ENCODE measurements at regions not wholly inside any gene's neighbourhood (a gene's known extent, or its start where the extent isn't known, plus 50 kb on each side); places are given as distances from the start of the nearest gene placed in this dataset.

- H2AFZ ChIP-seq (ENCODE audit: low read length), result no peak overlapping the region
- no peak overlapping the region for H3K4me3 ChIP-seq (ENCODE audit: insufficient read depth, low read length)
- no peaks in the 10 kb centered on the region for H4K20me1 ChIP-seq (ENCODE audit: insufficient read depth, low read length)
- H3K4me2 ChIP-seq (ENCODE audit: insufficient read depth, low read length), result no peak overlapping the region
- H3K79me2 ChIP-seq (ENCODE audit: insufficient read depth, low read length), result no peaks in the 10 kb centered on the region
- no peak for DNase-seq (ENCODE audit: insufficient read length, low spot score, missing footprints)
- no peak for TF ChIP-seq CTCF (IDR thresholded peaks at IDR 0.05; ENCODE audit: extremely low read depth, low read depth, low read length)
- no peak overlapping the region for H3K27ac ChIP-seq (ENCODE audit: low read depth, low read length)
- H3K4me1 ChIP-seq (ENCODE audit: insufficient read depth, low read length), result peaks cover 8% of the 10 kb centered on the region
- H3K9me3 ChIP-seq (ENCODE audit: low read depth, low read length), result no peaks in the 10 kb centered on the region
- H3K27me3 ChIP-seq (ENCODE audit: insufficient read depth, low read length), result peaks cover 5% of the 10 kb centered on the region
- no peaks in the 10 kb centered on the region for H3K36me3 ChIP-seq (ENCODE audit: insufficient read depth, low read length)
Observed at GRCh38 chr16:73142053-73142854, 94.3 kb upstream of the ZFHX3 start.

GRCh38 chr16:73140929-73141328 lies 93.0 kb upstream of the ZFHX3 start:
- DNase-seq (ENCODE audit: insufficient read length, low spot score, missing footprints), result no peak
- Histone ChIP-seq H2AFZ (ENCODE audit: low read length) (no peak overlapping the region), H3K27ac (ENCODE audit: low read depth, low read length) (no peak overlapping the region), H3K36me3 (ENCODE audit: insufficient read depth, low read length) (no peaks in the 10 kb centered on the region), H4K20me1 (ENCODE audit: insufficient read depth, low read length) (no peaks in the 10 kb centered on the region), H3K79me2 (ENCODE audit: insufficient read depth, low read length) (no peaks in the 10 kb centered on the region), H3K27me3 (ENCODE audit: insufficient read depth, low read length) (peaks cover 8% of the 10 kb centered on the region), H3K9me3 (ENCODE audit: low read depth, low read length) (no peaks in the 10 kb centered on the region), H3K4me1 (ENCODE audit: insufficient read depth, low read length) (peaks cover 8% of the 10 kb centered on the region), H3K4me3 (ENCODE audit: insufficient read depth, low read length) (no peak overlapping the region), H3K4me2 (ENCODE audit: insufficient read depth, low read length) (no peak overlapping the region)
- TF ChIP-seq CTCF (IDR thresholded peaks at IDR 0.05; ENCODE audit: extremely low read depth, low read depth, low read length), result no peak

GRCh38 chr16:73131156-73131862 lies 83.4 kb upstream of the ZFHX3 start:
- Histone ChIP-seq H3K9me3 (ENCODE audit: low read depth, low read length) (peaks cover 2% of the 10 kb centered on the region), H3K27ac (ENCODE audit: low read depth, low read length) (no peak overlapping the region), H2AFZ (ENCODE audit: low read length) (no peak overlapping the region), H3K27me3 (ENCODE audit: insufficient read depth, low read length) (peaks cover 12% of the 10 kb centered on the region), H3K4me1 (ENCODE audit: insufficient read depth, low read length) (peaks cover 2% of the 10 kb centered on the region), H4K20me1 (ENCODE audit: insufficient read depth, low read length) (no peaks in the 10 kb centered on the region), H3K4me2 (ENCODE audit: insufficient read depth, low read length) (no peak overlapping the region), H3K4me3 (ENCODE audit: insufficient read depth, low read length) (no peak overlapping the region), H3K79me2 (ENCODE audit: insufficient read depth, low read length) (no peaks in the 10 kb centered on the region), H3K36me3 (ENCODE audit: insufficient read depth, low read length) (no peaks in the 10 kb centered on the region)
- DNase-seq (ENCODE audit: insufficient read length, low spot score, missing footprints), result peak; percentile 31
- no peak for TF ChIP-seq CTCF (IDR thresholded peaks at IDR 0.05; ENCODE audit: extremely low read depth, low read depth, low read length)

- Histone ChIP-seq H3K9me3 (ENCODE audit: low read depth, low read length) (peaks cover 2% of the 10 kb centered on the region), H4K20me1 (ENCODE audit: insufficient read depth, low read length) (no peaks in the 10 kb centered on the region), H3K4me3 (ENCODE audit: insufficient read depth, low read length) (no peak overlapping the region), H3K4me1 (ENCODE audit: insufficient read depth, low read length) (peaks cover 8% of the 10 kb centered on the region), H3K27me3 (ENCODE audit: insufficient read depth, low read length) (peaks cover 12% of the 10 kb centered on the region), H2AFZ (ENCODE audit: low read length) (no peak overlapping the region), H3K27ac (ENCODE audit: low read depth, low read length) (no peak overlapping the region), H3K4me2 (ENCODE audit: insufficient read depth, low read length) (no peak overlapping the region), H3K36me3 (ENCODE audit: insufficient read depth, low read length) (no peaks in the 10 kb centered on the region), H3K79me2 (ENCODE audit: insufficient read depth, low read length) (no peaks in the 10 kb centered on the region)
- TF ChIP-seq CTCF (IDR thresholded peaks at IDR 0.05; ENCODE audit: extremely low read depth, low read depth, low read length), result no peak
- no peak for DNase-seq (ENCODE audit: insufficient read length, low spot score, missing footprints)
Observed at GRCh38 chr16:73129455-73129854, 81.5 kb upstream of the ZFHX3 start.
